Upper lobe of left lung (tissue), 6 donors: ENCODE measurements at regions not wholly inside any gene's neighbourhood (a gene's known extent, or its start where the extent isn't known, plus 50 kb on each side); places are given as distances from the start of the nearest gene placed in this dataset.

Experiments
- ATAC-seq, 2 donors: fragments of 200-7000 bp; cut with Tn5 transposase; one replicate each; pipeline ENCODE4 v1.9.1; 2022; ENCODE audit warnings: mild to moderate bottlenecking in 2 of 2, moderate library complexity in 2 of 2; ENCODE audit not compliant: low FRiP score in 2 of 2
- DNase-seq, 2 donors: peaks; one replicate each; pipeline ENCODE4 v3.0.0-alpha.2; 2019 to 2020
- H3K27ac ChIP-seq, 4 donors: fragments of 200-600 bp; sonication (generic); one replicate each; pipeline ENCODE4 v1.5.1; 2016 to 2019
- H3K27me3 ChIP-seq, 4 donors: fragments of 200-600 bp; sonication (generic); one replicate each; pipeline ENCODE4 v1.5.1; 2017 to 2019
- H3K36me3 ChIP-seq, 4 donors: fragments of 200-600 bp; sonication (generic); one replicate each; pipeline ENCODE4 v1.5.1; 2016 to 2019
- H3K4me1 ChIP-seq, 4 donors: fragments of 200-600 bp; sonication (generic); one replicate each; pipeline ENCODE4 v1.5.1; 2018 to 2019
- H3K4me3 ChIP-seq, 4 donors: fragments of 200-600 bp; sonication (generic); one replicate each; pipeline ENCODE4 v1.5.1; 2017 to 2019; ENCODE audit warnings: mild to moderate bottlenecking in 2 of 4, moderate library complexity in 1 of 4
- H3K9me3 ChIP-seq, 4 donors: fragments of 200-600 bp; sonication (generic); one replicate each; pipeline ENCODE4 v1.5.1; 2018 to 2019
- CTCF ChIP-seq, 6 experiments: fragments of 450-650 bp in 4 of 6; fragments of 200-600 bp in 2 of 6; sonication (generic) in 2 of 6; IDR thresholded peaks; one replicate each; pipeline ENCODE4 v1.5.1; 2016 to 2019; ENCODE audit warnings: antibody characterized with exemption in 6 of 6
- EP300 ChIP-seq, 4 donors: sonication (generic); formaldehyde crosslinking; IDR thresholded peaks; one replicate each; pipeline ENCODE4 v1.5.1; 2017; ENCODE audit warnings: antibody characterized with exemption in 4 of 4, control low read depth in 2 of 4
- POLR2A ChIP-seq, 4 donors: fragments of 450-650 bp; IDR thresholded peaks; one replicate each; pipeline ENCODE4 v1.5.1; 2016 to 2017; ENCODE audit warnings: antibody characterized with exemption in 4 of 4, mild to moderate bottlenecking in 2 of 4
- POLR2AphosphoS5 ChIP-seq, 2 donors: sonication (generic); formaldehyde crosslinking; IDR thresholded peaks; one replicate each; pipeline ENCODE4 v1.5.1; 2017; ENCODE audit warnings: antibody characterized with exemption in 2 of 2
- WGBS, 2 donors: methylation state at CpG; one replicate each; pipeline ENCODE4 v1.1.5; 2017 to 2018; 5-methylcytosine and 5-hydroxymethylcytosine counted together
- donor health status: DM: no; HTN: no; CAD: no; lungs with moderate emphysema.
- donor health status: DM: no; HTN: yes; CAD: no; lungs with severe emphysema.

- DNase-seq = no peak
- Histone ChIP-seq H3K36me3 (no peaks in the 10 kb centered on the region), H3K27ac (no peak overlapping the region), H3K4me3 (no peak overlapping the region), H3K27me3 (no peaks in the 10 kb centered on the region), H3K4me1 (no peaks in the 10 kb centered on the region), H3K9me3 (no peaks in the 10 kb centered on the region)
- WGBS, 2 donors = 84 to 86% methylated on average over 15 of the region's 15 CpGs
- TF ChIP-seq CTCF (IDR thresholded peaks at IDR 0.05) = no peak
- TF ChIP-seq POLR2AphosphoS5 (IDR thresholded peaks at IDR 0.05) = no peak
- no peak for TF ChIP-seq POLR2A (IDR thresholded peaks at IDR 0.05)
- no peak for TF ChIP-seq EP300 (IDR thresholded peaks at IDR 0.05)
- ATAC-seq = no peak
Observed at GRCh38 chr20:20992686-20993360, 113.3 kb downstream of the LINC00237 start.

- Histone ChIP-seq H3K27me3 (no peaks in the 10 kb centered on the region), H3K4me1 (no peaks in the 10 kb centered on the region), H3K9me3 (no peaks in the 10 kb centered on the region), H3K27ac (no peak overlapping the region), H3K4me3 (no peak overlapping the region), H3K36me3 (no peaks in the 10 kb centered on the region)
- ATAC-seq = no peak
- no peak for DNase-seq
- 88 to 95% methylated on average over 7 of the region's 7 CpGs for WGBS, 2 donors
- TF ChIP-seq CTCF (IDR thresholded peaks at IDR 0.05) = no peak
- TF ChIP-seq POLR2AphosphoS5 (IDR thresholded peaks at IDR 0.05) = no peak
- no peak for TF ChIP-seq POLR2A (IDR thresholded peaks at IDR 0.05)
Observed at GRCh38 chr20:20992277-20992676, 113.9 kb downstream of the LINC00237 start.

- Histone ChIP-seq H3K27me3 (no peaks in the 10 kb centered on the region), H3K9me3 (no peaks in the 10 kb centered on the region), H3K4me1 (no peaks in the 10 kb centered on the region), H3K4me3 (no peak overlapping the region), H3K36me3 (no peaks in the 10 kb centered on the region), H3K27ac (no peak overlapping the region)
- ATAC-seq = no peak
- TF ChIP-seq POLR2A (IDR thresholded peaks at IDR 0.05) = no peak
- TF ChIP-seq EP300 (IDR thresholded peaks at IDR 0.05) = no peak
- TF ChIP-seq CTCF (IDR thresholded peaks at IDR 0.05) = no peak
- TF ChIP-seq POLR2AphosphoS5 (IDR thresholded peaks at IDR 0.05) = no peak
- no peak for DNase-seq
- 67 to 68% methylated on average over 3 of the region's 3 CpGs for WGBS, 2 donors
Observed at GRCh38 chr20:20989081-20989480, 117.1 kb downstream of the LINC00237 start.

- Histone ChIP-seq H3K4me1 (no peaks in the 10 kb centered on the region), H3K36me3 (no peaks in the 10 kb centered on the region), H3K27ac (no peak overlapping the region), H3K4me3 (no peak overlapping the region), H3K27me3 (no peaks in the 10 kb centered on the region), H3K9me3 (peaks cover 0 to 6% (median 0%) of the 10 kb centered on the region in 4 donors)
- DNase-seq (no peak), ATAC-seq (no peak)
- TF ChIP-seq CTCF (IDR thresholded peaks at IDR 0.05) (no peak), POLR2AphosphoS5 (IDR thresholded peaks at IDR 0.05) (no peak)
Observed at GRCh38 chr20:20979934-20980333, 126.2 kb downstream of the LINC00237 start.

GRCh38 chr20:20977786-20978185 is 128.4 kb downstream of the LINC00237 start:
- Histone ChIP-seq H3K36me3 (no peaks in the 10 kb centered on the region), H3K4me1 (no peaks in the 10 kb centered on the region), H3K9me3 (peaks cover 0 to 6% (median 0%) of the 10 kb centered on the region in 4 donors), H3K27me3 (no peaks in the 10 kb centered on the region), H3K27ac (no peak overlapping the region), H3K4me3 (no peak overlapping the region)
- WGBS, 2 donors = 68 to 90% methylated on average over 5 of the region's 5 CpGs
- TF ChIP-seq EP300 (IDR thresholded peaks at IDR 0.05) (no peak), POLR2A (IDR thresholded peaks at IDR 0.05) (no peak), CTCF (IDR thresholded peaks at IDR 0.05) (no peak), POLR2AphosphoS5 (IDR thresholded peaks at IDR 0.05) (no peak)
- DNase-seq (no peak), ATAC-seq (no peak)
